ENCODE measurements at regions not wholly inside any gene's neighbourhood (a gene's known extent, or its start where the extent isn't known, plus 50 kb on each side); places are given as distances from the start of the nearest gene placed in this dataset.

- no peak for TF ChIP-seq CTCF (IDR thresholded peaks at IDR 0.05)
- TF ChIP-seq POLR2A (IDR thresholded peaks at IDR 0.05; ENCODE audit: low read depth): no peak
- TF ChIP-seq POLR2AphosphoS5 (IDR thresholded peaks at IDR 0.05): no peak
Observed at GRCh38 chr1:216822480-216822879, 99.3 kb upstream of the ESRRG start.
